ENCODE measurements at regions not wholly inside any gene's neighbourhood (a gene's known extent, or its start where the extent isn't known, plus 50 kb on each side); places are given as distances from the start of the nearest gene placed in this dataset.
"Not testable (repeated sequence)": the region's sequence is repeated elsewhere in the genome, so short reads cannot be mapped to it uniquely, and the experiment has no call there.

DNA sequence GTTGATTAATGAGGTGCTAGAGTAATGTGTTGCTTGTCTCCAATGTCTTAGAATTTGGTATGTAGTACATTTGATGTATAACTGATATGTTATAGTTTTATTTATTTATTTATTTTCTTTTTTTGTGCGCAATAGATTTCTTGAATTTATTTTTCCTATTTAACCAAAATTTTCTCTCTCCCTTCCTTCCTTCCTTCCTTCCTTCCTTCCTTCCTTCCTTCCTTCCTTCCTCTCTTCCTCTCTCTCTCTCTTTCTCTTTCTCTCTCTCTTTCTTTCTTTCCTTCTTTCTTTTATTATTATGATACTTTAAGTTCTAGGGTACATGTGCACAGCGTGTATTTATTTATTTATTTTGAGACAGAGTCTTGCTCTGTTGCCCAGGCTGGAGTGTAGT, 256.2 kb upstream of the TBL1XR1 start:
- no peaks in the 10 kb centered on the region for H4K20me1 ChIP-seq (replicated peaks; ENCODE audit: control insufficient read depth, extremely low read depth, insufficient read depth, low read length)
- H3K36me3 ChIP-seq (ENCODE audit: control insufficient read depth in 2 of 2, extremely low read depth in 1 of 2, insufficient read depth in 2 of 2, low read length in 2 of 2): no peaks in the 10 kb centered on the region
- BruUV-seq (replicated peaks): no TSS peak
- no peaks in the 10 kb centered on the region for H3K27me3 ChIP-seq (ENCODE audit: control insufficient read depth in 2 of 2, insufficient read depth in 2 of 2, low read length in 2 of 2)
- H3K4me2 ChIP-seq (ENCODE audit: insufficient read depth, low read length): no peak overlapping the region
- TF ChIP-seq MYC (IDR thresholded peaks at IDR 0.05; ENCODE audit: low read depth, low read length) (no peak), GATA2 (IDR thresholded peaks at IDR 0.05; ENCODE audit: insufficient read depth, insufficient read length, low read depth, low read length) (no peak), EZH2 (IDR thresholded peaks at IDR 0.05; ENCODE audit: borderline replicate concordance, low read depth, low read length, severe bottlenecking) (no peak), JUN (IDR thresholded peaks at IDR 0.05; ENCODE audit: borderline replicate concordance, insufficient read depth, insufficient read length, low read depth) (no peak), POLR2A (IDR thresholded peaks at IDR 0.05; ENCODE audit: low read depth, low read length) (no peak)
- TF ChIP-seq, protein P1, sequence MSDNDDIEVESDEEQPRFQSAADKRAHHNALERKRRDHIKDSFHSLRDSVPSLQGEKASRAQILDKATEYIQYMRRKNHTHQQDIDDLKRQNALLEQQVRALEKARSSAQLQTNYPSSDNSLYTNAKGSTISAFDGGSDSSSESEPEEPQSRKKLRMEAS (IDR thresholded peaks at IDR 0.05; ENCODE audit: insufficient read depth, insufficient read length): no peak
- TF ChIP-seq, protein P2, sequence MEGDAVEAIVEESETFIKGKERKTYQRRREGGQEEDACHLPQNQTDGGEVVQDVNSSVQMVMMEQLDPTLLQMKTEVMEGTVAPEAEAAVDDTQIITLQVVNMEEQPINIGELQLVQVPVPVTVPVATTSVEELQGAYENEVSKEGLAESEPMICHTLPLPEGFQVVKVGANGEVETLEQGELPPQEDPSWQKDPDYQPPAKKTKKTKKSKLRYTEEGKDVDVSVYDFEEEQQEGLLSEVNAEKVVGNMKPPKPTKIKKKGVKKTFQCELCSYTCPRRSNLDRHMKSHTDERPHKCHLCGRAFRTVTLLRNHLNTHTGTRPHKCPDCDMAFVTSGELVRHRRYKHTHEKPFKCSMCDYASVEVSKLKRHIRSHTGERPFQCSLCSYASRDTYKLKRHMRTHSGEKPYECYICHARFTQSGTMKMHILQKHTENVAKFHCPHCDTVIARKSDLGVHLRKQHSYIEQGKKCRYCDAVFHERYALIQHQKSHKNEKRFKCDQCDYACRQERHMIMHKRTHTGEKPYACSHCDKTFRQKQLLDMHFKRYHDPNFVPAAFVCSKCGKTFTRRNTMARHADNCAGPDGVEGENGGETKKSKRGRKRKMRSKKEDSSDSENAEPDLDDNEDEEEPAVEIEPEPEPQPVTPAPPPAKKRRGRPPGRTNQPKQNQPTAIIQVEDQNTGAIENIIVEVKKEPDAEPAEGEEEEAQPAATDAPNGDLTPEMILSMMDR (IDR thresholded peaks at IDR 0.05; ENCODE audit: extremely low read depth in 1 of 2, insufficient read depth in 1 of 2, low read depth in 1 of 2, low read length in 2 of 2): no peak
- H3K4me1 ChIP-seq (ENCODE audit: control insufficient read depth, extremely low read depth, insufficient read depth, low read length): peaks cover 21% of the 10 kb centered on the region
- POLR2A ChIA-PET: no interaction called here
- CTCF ChIA-PET: no interaction called here
- no peaks in the 10 kb centered on the region for H3K79me2 ChIP-seq (ENCODE audit: control insufficient read depth, insufficient read depth, low read length)
- H3K27ac ChIP-seq (ENCODE audit: insufficient read depth, low read depth, low read length): no peak overlapping the region
- no peaks in the 10 kb centered on the region for H3K9me1 ChIP-seq (replicated peaks; ENCODE audit: control insufficient read depth, extremely low read depth, insufficient read depth, low read length)
- H3K4me3 ChIP-seq (replicated peaks in 1 of 3; ENCODE audit: insufficient read depth in 1 of 3, low read depth in 1 of 3, low read length in 3 of 3): no peak overlapping the region
- no peaks in the 10 kb centered on the region for H3K9me3 ChIP-seq (replicated peaks; ENCODE audit: control insufficient read depth, insufficient read depth, low read length)
- intact Hi-C loops (cut with micrococcal nuclease): loop anchor here (5.0 kb wide), 2 partner anchors 229 to 439 kb away; no protein-coding TSS in a partner anchor
- DNase-seq (ENCODE audit: low read depth, low spot score) (no peak), FAIRE-seq (no peak)
- dilution Hi-C loops (cut with MboI; ENCODE audit: extremely low pct_ligation_motif_present, low sequenced_read_pairs): no loop called here
- H2AFZ ChIP-seq (ENCODE audit: low read depth, low read length): no peak overlapping the region
- no peak overlapping the region for H3K9ac ChIP-seq (replicated peaks; ENCODE audit: extremely low read depth, insufficient read depth, low read length)

DNA sequence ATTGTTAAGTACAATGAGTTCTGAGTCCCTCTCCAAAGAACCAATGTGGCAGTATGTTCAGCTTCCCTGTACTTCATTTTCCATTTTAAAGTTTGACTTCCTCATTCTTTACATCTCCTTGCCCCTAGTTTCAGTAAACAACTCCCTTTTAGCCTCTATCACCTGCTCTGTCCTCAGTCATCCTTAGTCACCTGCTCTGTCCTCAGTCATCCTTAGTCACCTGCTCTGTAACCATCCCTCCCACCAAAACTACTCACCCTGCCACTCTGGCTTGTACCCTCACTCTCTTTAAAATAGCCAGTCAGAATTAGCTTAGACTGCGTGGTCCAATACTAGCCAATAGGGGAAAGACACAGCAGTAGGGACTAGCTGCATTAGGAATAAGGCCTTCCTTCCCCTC, 259.9 kb upstream of the TBL1XR1 start:
- H3K27ac ChIP-seq (ENCODE audit: insufficient read depth, low read depth, low read length): not testable (repeated sequence)

More for the DNA sequence above, 259.9 kb upstream of the TBL1XR1 start:
- FAIRE-seq; H3K79me2 ChIP-seq (ENCODE audit: control insufficient read depth, insufficient read depth, low read length); H3K27me3 ChIP-seq (ENCODE audit: control insufficient read depth in 2 of 2, insufficient read depth in 2 of 2, low read length in 2 of 2); dilution Hi-C loops (cut with MboI; ENCODE audit: extremely low pct_ligation_motif_present, low sequenced_read_pairs); DNase-seq (ENCODE audit: low read depth, low spot score); POLR2A ChIA-PET; H3K9me1 ChIP-seq (replicated peaks; ENCODE audit: control insufficient read depth, extremely low read depth, insufficient read depth, low read length); BruUV-seq (replicated peaks); H3K9me3 ChIP-seq (replicated peaks; ENCODE audit: control insufficient read depth, insufficient read depth, low read length); H3K36me3 ChIP-seq (ENCODE audit: control insufficient read depth in 2 of 2, extremely low read depth in 1 of 2, insufficient read depth in 2 of 2, low read length in 2 of 2); H3K4me2 ChIP-seq (ENCODE audit: insufficient read depth, low read length); H3K4me1 ChIP-seq (ENCODE audit: control insufficient read depth, extremely low read depth, insufficient read depth, low read length); H3K9ac ChIP-seq (replicated peaks; ENCODE audit: extremely low read depth, insufficient read depth, low read length); H2AFZ ChIP-seq (ENCODE audit: low read depth, low read length); CTCF ChIA-PET; intact Hi-C loops (cut with micrococcal nuclease); H4K20me1 ChIP-seq (replicated peaks; ENCODE audit: control insufficient read depth, extremely low read depth, insufficient read depth, low read length); H3K4me3 ChIP-seq (replicated peaks in 1 of 3; ENCODE audit: insufficient read depth in 1 of 3, low read depth in 1 of 3, low read length in 3 of 3): not testable (repeated sequence)
